HPDE6-E6E7 (cell line): ENCODE measurements at regions not wholly inside any gene's neighbourhood (a gene's known extent, or its start where the extent isn't known, plus 50 kb on each side); places are given as distances from the start of the nearest gene placed in this dataset.

Source experiments
- DNase-seq: peaks from one replicate; pipeline ENCODE4 v3.0.0; 2011; ENCODE audit warnings: missing footprints; ENCODE audit errors: extremely low spot score

- no peak for DNase-seq
Observed at GRCh38 chr1:213864091-213864490, 123.7 kb upstream of the PROX1 start.

- DNase-seq: no peak
Observed at GRCh38 chr1:213868482-213868881, 119.3 kb upstream of the PROX1 start.

GRCh38 chr1:213871179-213871578 is 116.6 kb upstream of the PROX1 start:
- no peak for DNase-seq

GRCh38 chr1:213874789-213875188 is 113.0 kb upstream of the PROX1 start:
- DNase-seq: no peak

- DNase-seq: no peak
Observed at GRCh38 chr1:213876531-213876930, 111.2 kb upstream of the PROX1 start.

- no peak for DNase-seq
Observed at GRCh38 chr1:213883618-213884017, 104.2 kb upstream of the PROX1 start.

GRCh38 chr1:213884402-213884801 is 103.4 kb upstream of the PROX1 start:
- DNase-seq: no peak

GRCh38 chr1:213884942-213885341 is 102.8 kb upstream of the PROX1 start:
- DNase-seq: no peak

GRCh38 chr1:213887842-213888241 is 99.9 kb upstream of the PROX1 start:
- DNase-seq: no peak

GRCh38 chr1:213891989-213892902 is 95.5 kb upstream of the PROX1 start:
- no peak for DNase-seq

GRCh38 chr1:213898684-213899083 is 89.1 kb upstream of the PROX1 start:
- DNase-seq: no peak

- DNase-seq: no peak
Observed at GRCh38 chr1:213899413-213899812, 88.4 kb upstream of the PROX1 start.

GRCh38 chr1:213905344-213905743 is 82.4 kb upstream of the PROX1 start:
- DNase-seq: no peak

- no peak for DNase-seq
Observed at GRCh38 chr1:213908521-213908920, 79.3 kb upstream of the PROX1 start.

- DNase-seq: no peak
Observed at GRCh38 chr1:213914392-213914791, 73.4 kb upstream of the PROX1 start.

GRCh38 chr1:213921311-213921710 is 66.5 kb upstream of the PROX1 start:
- DNase-seq: no peak

GRCh38 chr1:213921712-213922111 is 66.1 kb upstream of the PROX1 start:
- DNase-seq: no peak

GRCh38 chr1:213925531-213926182 is 62.1 kb upstream of the PROX1 start:
- DNase-seq: no peak

GRCh38 chr1:213927846-213928245 is 59.9 kb upstream of the PROX1 start:
- DNase-seq: no peak

- no peak for DNase-seq
Observed at GRCh38 chr1:213929398-213929797, 58.4 kb upstream of the PROX1 start.

GRCh38 chr1:213931836-213932235 is 55.9 kb upstream of the PROX1 start:
- DNase-seq: no peak

GRCh38 chr1:213933336-213933735 is 54.4 kb upstream of the PROX1 start:
- DNase-seq: no peak

GRCh38 chr1:213934649-213935048 is 53.1 kb upstream of the PROX1 start:
- no peak for DNase-seq
